Right cardiac atrium (tissue), 5 donors: ENCODE measurements at regions not wholly inside any gene's neighbourhood (a gene's known extent, or its start where the extent isn't known, plus 50 kb on each side); places are given as distances from the start of the nearest gene placed in this dataset.
A peak's percentile ranks its signal among the peaks of the same experiment; 100 is the strongest.

Experiments
- ATAC-seq, 2 donors: fragments of 200-7000 bp; cut with Tn5 transposase; one replicate each; pipeline versions ENCODE4 v1.8.0 to v1.9.1; 2020; ENCODE audit warnings: moderate library complexity in 2 of 2, mild to moderate bottlenecking in 1 of 2
- DNase-seq, 3 donors: peaks; one replicate each; pipeline ENCODE4 v3.0.0-alpha.2; 2020
- H3K27ac ChIP-seq: one replicate; pipeline ENCODE4 v1.5.1; 2013; ENCODE audit warnings: mild to moderate bottlenecking, low read length, control low read depth, moderate library complexity
- H3K27me3 ChIP-seq: one replicate; pipeline ENCODE4 v1.6.1; 2013; ENCODE audit not compliant: control insufficient read depth, insufficient read depth
- H3K4me1 ChIP-seq: one replicate; pipeline ENCODE4 v1.6.1; 2013; ENCODE audit warnings: low read length; ENCODE audit not compliant: control insufficient read depth, insufficient read depth
- H3K4me3 ChIP-seq: one replicate; pipeline ENCODE4 v1.5.1; 2013; ENCODE audit warnings: low read length, control low read depth
- H3K9me3 ChIP-seq: one replicate; pipeline ENCODE4 v1.6.1; 2013; ENCODE audit warnings: low read length; ENCODE audit not compliant: control insufficient read depth
- WGBS: extraction: QIAGEN DNeasy Blood & Tissue Kit; methylation state at CpG from one replicate; pipeline ENCODE4 v1.1.7; 2013; 5-methylcytosine and 5-hydroxymethylcytosine counted together
- intact Hi-C, 4 donors: fragments of 100-400 bp; cut with DNase I; formaldehyde crosslinking; loops; one replicate each; pipeline versions ENCODE4 v1.11.0 to v1.14.0; 2022 to 2023
- donor health status: healthy with polysubstance abuse.
- donor health status: DM: no; HTN: yes; CAD: no.
- donor health status: DM: no; HTN: no; CAD: no.
- donor health status: DM: no; HTN: yes; CAD: no; lungs with severe emphysema.
- donor health status: DM: yes; HTN: yes; CAD: no.

DNA sequence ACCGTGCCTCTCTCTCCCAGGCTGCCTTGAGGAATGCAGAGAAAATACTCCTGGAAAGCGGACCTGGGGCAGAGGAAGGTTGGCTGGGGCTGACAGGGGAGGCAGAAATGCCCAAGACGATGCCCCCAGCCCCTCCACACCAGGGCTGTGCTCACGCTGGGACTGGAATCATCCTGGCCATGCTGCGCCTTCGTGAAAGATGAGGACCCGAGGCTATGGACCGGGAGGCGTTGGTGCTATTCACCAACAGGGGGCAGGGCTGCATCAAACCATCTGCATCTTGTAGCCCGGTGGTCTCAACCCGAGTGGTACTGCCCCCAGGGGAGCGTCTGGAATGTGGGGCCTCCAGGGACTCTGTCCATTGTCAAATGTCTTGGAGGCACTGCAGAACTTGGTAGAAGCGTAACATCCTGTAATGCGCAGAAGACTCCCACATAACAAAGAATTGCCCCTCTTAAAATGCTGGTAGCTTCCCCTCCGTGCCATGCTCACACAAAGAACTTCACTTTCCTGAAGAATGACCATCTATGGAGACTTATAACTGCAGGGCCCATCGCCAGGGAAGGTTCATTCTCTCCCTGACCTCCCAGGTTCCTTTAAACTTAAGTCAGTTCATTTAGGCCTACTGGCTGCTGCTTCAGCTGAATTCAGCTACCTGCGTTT, 251.2 kb downstream of the RRAGC start:
- Histone ChIP-seq H3K9me3 (no peaks in the 10 kb centered on the region), H3K4me1 (no peaks in the 10 kb centered on the region), H3K27me3 (no peaks in the 10 kb centered on the region), H3K4me3 (no peak overlapping the region), H3K27ac (no peak overlapping the region)
- 31% methylated on average over 17 of the region's 17 CpGs for WGBS
- peak; percentile 21 to 58 (median 52) for DNase-seq
- ATAC-seq = peak in 1 of 2 donors; percentile 55
- intact Hi-C loops = loop anchor here in 1 of 4 donors (5.0 kb wide), 2 partner anchors 209 to 229 kb away; no protein-coding TSS in a partner anchor

DNA sequence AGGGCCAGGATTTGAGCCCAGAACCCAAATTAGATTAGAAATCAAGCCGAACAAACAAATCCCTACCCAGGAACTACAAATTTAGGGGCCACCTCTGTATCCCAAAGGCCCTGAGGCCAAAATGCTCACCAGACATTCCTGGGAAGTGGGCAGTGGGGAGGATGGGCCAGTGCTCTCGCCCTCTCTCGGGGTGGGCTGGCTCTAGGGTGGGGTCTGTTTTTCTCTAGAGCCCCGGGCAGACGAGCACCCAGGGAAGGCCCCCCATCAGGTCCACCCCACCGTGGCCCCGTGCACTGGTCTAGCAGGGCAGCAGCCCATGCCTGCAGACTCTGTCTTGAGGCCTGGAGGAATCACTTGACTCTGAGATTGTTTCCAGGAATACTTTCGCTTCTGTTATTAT, 252.0 kb downstream of the RRAGC start:
- WGBS = 77% methylated on average over 8 of the region's 8 CpGs
- no peak for ATAC-seq
- Histone ChIP-seq H3K9me3 (no peaks in the 10 kb centered on the region), H3K4me3 (no peak overlapping the region), H3K4me1 (no peaks in the 10 kb centered on the region), H3K27ac (no peak overlapping the region), H3K27me3 (no peaks in the 10 kb centered on the region)
- intact Hi-C loops = loop anchor here in 1 of 4 donors (5.0 kb wide), 2 partner anchors 210 to 230 kb away; no protein-coding TSS in a partner anchor
- no peak for DNase-seq

DNA sequence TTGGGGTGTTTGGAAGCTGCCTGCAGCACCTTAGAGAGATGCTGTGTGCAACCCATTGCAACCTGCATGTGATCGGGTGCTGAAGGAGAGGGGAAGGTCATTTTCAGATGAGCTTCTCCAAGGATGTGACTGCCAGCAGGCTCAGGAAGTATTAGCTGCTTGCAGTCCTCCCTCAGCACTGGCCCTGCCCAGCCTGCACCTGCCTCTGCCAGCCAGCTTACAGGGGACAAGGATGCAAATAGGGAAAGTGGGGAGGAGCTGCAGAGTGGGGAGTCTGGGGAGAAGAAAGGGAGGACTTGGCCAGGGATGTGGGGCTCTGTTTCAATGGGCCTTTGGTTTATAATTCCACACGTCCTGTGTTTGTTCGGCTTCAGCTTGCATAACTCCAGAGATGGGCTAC, 254.5 kb downstream of the RRAGC start:
- WGBS = 80% methylated on average over 3 of the region's 3 CpGs

DNA sequence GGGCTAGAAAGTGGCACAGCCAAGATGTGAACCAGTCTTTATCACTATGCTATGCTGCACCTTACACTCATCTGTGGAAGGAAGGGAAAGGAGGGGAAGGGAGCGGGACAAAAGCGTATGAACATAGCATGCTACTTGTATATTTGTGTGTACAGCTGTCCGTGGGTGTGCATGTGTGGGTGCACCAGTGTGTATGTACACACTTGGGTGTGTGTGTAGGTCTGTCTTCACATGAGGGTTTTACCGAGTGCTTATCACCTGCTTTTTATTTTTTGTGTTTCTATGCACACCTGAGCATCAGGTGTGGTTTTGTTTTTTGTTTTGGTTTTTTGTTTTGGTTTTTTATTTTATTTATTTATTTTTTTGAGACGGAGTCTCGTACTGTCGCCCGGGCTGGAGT, 255.7 kb downstream of the RRAGC start:
- DNase-seq = no peak
- no peak for ATAC-seq
- Histone ChIP-seq H3K27ac (no peak overlapping the region), H3K4me3 (no peak overlapping the region), H3K27me3 (no peaks in the 10 kb centered on the region), H3K4me1 (no peaks in the 10 kb centered on the region), H3K9me3 (no peaks in the 10 kb centered on the region)
- 87% methylated on average over 8 of the region's 8 CpGs for WGBS
- intact Hi-C loops = no loop called here

More for the DNA sequence above, 254.5 kb downstream of the RRAGC start:
- Histone ChIP-seq H3K27ac (no peak overlapping the region), H3K4me1 (no peaks in the 10 kb centered on the region), H3K27me3 (no peaks in the 10 kb centered on the region), H3K4me3 (no peak overlapping the region), H3K9me3 (no peaks in the 10 kb centered on the region)
- ATAC-seq (no peak), DNase-seq (no peak)
- intact Hi-C loops = loop anchor here in 1 of 4 donors (5.0 kb wide), 2 partner anchors 212 to 232 kb away; no protein-coding TSS in a partner anchor

DNA sequence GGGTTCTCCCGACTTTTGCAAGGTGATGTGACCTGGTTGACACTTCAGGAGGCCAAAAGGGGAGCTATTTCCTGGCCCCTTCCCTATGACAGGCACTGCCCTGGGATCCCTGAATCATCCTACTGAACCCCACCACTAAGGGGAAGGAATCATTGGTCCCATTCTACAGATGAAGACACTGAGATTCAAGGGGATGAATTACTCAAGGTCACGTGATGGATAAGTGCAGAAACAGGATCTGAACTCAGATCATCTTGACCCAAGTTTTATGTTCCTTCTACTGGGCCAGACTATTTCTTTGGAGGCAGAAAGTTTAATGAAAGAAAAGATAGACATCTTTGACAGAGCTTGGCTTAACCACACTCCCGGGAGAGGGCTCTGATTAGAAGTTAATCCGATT, 258.7 kb downstream of the RRAGC start:
- Histone ChIP-seq H3K27ac (no peak overlapping the region), H3K27me3 (no peaks in the 10 kb centered on the region), H3K4me1 (no peaks in the 10 kb centered on the region), H3K9me3 (no peaks in the 10 kb centered on the region), H3K4me3 (no peak overlapping the region)
- 71% methylated on average over 4 of the region's 4 CpGs for WGBS
- intact Hi-C loops = no loop called here
- DNase-seq = no peak
- ATAC-seq = no peak

DNA sequence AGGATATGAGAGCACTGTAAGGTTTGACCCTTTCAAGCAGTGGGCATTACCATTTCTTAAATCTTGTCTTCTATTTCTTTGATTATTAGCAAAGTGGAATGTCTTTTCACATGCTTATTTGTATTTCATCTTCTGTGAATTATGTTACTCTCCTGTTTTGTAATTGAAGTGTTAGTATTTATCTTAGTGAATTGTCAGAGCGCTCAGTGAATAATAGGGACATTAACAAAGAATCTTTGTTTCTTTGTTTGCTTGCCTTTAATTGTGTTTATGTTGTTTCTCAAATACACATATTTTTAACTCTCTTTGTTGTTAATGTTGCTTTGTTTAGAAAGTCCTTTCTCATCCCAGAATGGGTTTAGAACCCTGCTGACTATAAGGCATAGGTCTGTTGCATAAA, 259.3 kb downstream of the RRAGC start:
- Histone ChIP-seq H3K4me1 (no peaks in the 10 kb centered on the region), H3K9me3 (no peaks in the 10 kb centered on the region), H3K27ac (no peak overlapping the region), H3K4me3 (no peak overlapping the region), H3K27me3 (no peaks in the 10 kb centered on the region)
- WGBS = 92% methylated on average over 1 of the region's 1 CpG
- ATAC-seq (no peak), DNase-seq (no peak)
- intact Hi-C loops = no loop called here

DNA sequence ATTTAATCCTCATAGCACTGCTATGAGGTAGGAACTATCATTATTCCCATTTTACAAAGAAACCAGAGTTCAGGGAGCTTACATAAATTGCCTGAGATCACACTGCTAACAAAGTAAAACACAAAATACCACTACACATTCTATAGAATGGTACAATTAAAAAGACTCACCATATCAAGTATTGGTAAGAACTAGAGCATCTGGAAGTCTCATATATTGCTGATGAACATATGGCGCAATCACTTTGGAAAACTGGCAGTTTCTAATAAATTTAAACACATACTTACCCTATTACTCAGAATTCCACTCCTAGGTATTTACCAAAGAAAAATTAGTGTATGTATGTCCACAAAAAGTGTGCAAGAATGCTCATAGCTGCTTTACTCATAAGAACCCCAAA, 261.5 kb downstream of the RRAGC start:
- intact Hi-C loops = no loop called here
- peaks cover 4% of the 10 kb centered on the region for H3K9me3 ChIP-seq
- H3K4me3 ChIP-seq = no peak overlapping the region
- DNase-seq (no peak), ATAC-seq (no peak)
- WGBS = 94% methylated on average over 1 of the region's 1 CpG
- H3K27ac ChIP-seq = no peak overlapping the region
- H3K4me1 ChIP-seq = no peaks in the 10 kb centered on the region
- no peaks in the 10 kb centered on the region for H3K27me3 ChIP-seq

DNA sequence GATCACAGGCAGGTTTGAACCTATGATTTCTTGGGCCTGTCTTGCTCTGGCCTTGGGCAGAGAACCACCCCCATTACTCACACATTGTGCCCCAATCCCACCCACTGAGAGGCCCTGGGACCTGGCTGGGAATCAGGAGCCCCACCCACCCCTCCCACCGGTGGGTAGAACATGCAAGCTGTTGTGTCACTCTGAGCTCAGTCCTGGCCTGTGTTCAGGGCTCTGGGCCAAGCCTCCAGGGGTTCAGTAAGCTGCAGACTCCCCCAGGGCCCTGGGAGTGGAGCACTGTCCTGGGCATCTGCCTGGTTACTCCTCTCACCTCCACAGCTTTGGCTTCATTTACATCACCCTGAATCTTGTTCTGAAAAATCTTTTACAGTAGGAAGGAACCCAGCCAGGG, 270.5 kb downstream of the RRAGC start:
- Histone ChIP-seq H3K27me3 (no peaks in the 10 kb centered on the region), H3K4me3 (no peak overlapping the region), H3K4me1 (no peaks in the 10 kb centered on the region), H3K27ac (no peak overlapping the region), H3K9me3 (peaks cover 2% of the 10 kb centered on the region)
- 9% methylated on average over 1 of the region's 1 CpG for WGBS
- intact Hi-C loops = no loop called here
- ATAC-seq = peak; percentile 51 to 86
- DNase-seq = peak; percentile 60 to 74 (median 68)

DNA sequence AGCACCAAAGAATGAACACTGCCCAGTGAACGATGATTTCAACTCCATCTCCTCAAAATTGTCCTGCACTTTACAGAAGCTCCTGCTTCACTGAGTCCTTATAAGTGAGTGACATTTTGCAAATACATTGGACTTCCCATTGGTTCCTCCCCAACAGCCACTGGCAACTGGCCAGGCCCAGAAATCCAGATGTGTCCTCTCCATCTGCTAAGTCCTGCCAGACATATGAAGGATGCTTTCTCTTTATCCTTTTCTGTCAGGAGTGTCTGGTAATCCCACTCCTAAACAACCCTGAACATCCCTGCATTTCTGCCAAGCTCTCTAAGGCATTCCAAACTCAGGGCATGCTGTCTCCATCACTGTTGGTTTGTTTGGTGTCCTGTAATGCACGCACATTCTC, 271.8 kb downstream of the RRAGC start:
- Histone ChIP-seq H3K27ac (no peak overlapping the region), H3K4me1 (no peaks in the 10 kb centered on the region), H3K4me3 (no peak overlapping the region), H3K27me3 (no peaks in the 10 kb centered on the region), H3K9me3 (no peaks in the 10 kb centered on the region)
- intact Hi-C loops = no loop called here
- DNase-seq (no peak), ATAC-seq (no peak)
- WGBS = 75% methylated on average over 2 of the region's 2 CpGs

DNA sequence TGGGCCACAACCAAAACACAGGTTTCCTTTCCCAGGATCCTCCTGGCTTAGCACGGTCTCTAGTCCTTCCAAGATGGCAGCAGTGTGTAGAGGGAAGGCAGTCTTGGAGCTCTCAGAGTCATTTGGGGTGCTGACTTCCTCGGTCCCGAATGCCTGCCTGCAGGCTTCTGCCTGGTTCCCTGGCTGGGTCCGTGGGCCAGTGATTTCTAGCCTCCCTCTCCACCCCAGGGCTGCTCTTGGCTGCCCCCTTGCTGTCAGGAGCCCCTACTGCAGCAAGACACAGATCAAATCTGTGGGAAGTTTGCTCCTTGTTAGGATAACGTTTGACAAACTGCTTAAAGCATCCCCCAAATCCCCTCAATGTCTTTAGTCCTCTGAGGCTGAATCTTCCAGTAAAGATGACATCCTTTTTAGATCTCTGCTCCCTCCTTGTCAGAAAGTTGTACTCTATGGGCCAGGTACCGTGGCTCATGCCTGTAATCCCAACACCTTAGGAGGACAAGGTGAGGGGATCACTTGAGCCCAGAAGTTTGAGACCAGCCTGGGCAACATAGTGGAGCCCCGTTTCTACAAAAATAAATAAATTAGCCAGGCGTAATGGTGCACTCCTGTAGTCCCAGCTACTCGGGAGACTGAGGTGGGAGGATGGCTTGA, 272.5 kb downstream of the RRAGC start:
- Histone ChIP-seq H3K27me3 (no peaks in the 10 kb centered on the region), H3K27ac (no peak overlapping the region), H3K4me1 (no peaks in the 10 kb centered on the region), H3K4me3 (no peak overlapping the region), H3K9me3 (no peaks in the 10 kb centered on the region)
- 34% methylated on average over 9 of the region's 9 CpGs for WGBS
- ATAC-seq (peak in 1 of 2 donors; percentile 71), DNase-seq (peak in 1 of 3 donors; percentile 58)
- intact Hi-C loops = no loop called here

DNA sequence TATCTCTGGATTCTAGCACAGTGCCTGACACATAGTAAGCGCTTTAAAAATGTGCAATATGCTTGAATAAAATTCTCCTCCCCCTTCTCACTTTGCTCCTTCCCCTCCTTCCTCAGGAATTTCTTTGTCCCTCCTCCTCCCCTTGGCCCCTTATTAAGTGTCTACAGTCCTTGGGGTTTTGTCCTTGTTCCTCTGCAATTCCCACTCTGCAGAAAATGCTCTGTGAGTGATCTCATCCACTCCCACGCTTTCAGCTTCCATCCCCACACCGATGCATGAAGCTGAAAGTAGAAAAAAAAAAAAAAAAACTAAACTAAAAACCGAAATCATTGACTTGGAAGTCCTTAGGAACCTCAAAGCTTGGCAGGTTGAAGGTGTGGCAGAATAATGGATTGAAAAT, 273.6 kb downstream of the RRAGC start:
- no peaks in the 10 kb centered on the region for H3K4me1 ChIP-seq
- ATAC-seq (no peak), DNase-seq (no peak)
- intact Hi-C loops = no loop called here
- H3K9me3 ChIP-seq = no peaks in the 10 kb centered on the region
- H3K4me3 ChIP-seq = no peak overlapping the region
- WGBS = 50% methylated on average over 4 of the region's 4 CpGs
- H3K27me3 ChIP-seq = no peaks in the 10 kb centered on the region
- no peak overlapping the region for H3K27ac ChIP-seq
